ENCODE measurements at regions not wholly inside any gene's neighbourhood (a gene's known extent, or its start where the extent isn't known, plus 50 kb on each side); places are given as distances from the start of the nearest gene placed in this dataset.
A peak's percentile ranks its signal among the peaks of the same experiment; 100 is the strongest.

GRCh38 chrX:114058988-114059418 lies 524.9 kb upstream of the HTR2C start (continued):
- TF ChIP-seq CUX1 (CRISPR knock-in tag; IDR thresholded peaks at IDR 0.05), result no peak
- TF ChIP-seq NCOA4 (IDR thresholded peaks at IDR 0.05; ENCODE audit: partially characterized antibody), result no peak
- TF ChIP-seq ZNF134 (CRISPR knock-in tag; conservative IDR thresholded peaks at IDR 0.05), result no peak
- no peak for TF ChIP-seq CREB3 (tag; conservative IDR thresholded peaks at IDR 0.05; ENCODE audit: low read depth)
- no peak for TF ChIP-seq ADNP (tag; IDR thresholded peaks at IDR 0.05)
- TF ChIP-seq RFX5 (IDR thresholded peaks at IDR 0.05; ENCODE audit: low read depth, low read length), result no peak
- TF ChIP-seq ZNF175 (CRISPR knock-in tag; IDR thresholded peaks at IDR 0.05; ENCODE audit: low read depth), result no peak; the same call in 1 of the 2 replicates
- TF ChIP-seq BRF2 (IDR thresholded peaks at IDR 0.05; ENCODE audit: borderline replicate concordance, insufficient read depth, insufficient read length), result no peak
- TF ChIP-seq ZNF239 (CRISPR knock-in tag; IDR thresholded peaks at IDR 0.05), result no peak
- TF ChIP-seq PYGO2 (tag; IDR thresholded peaks at IDR 0.05), result no peak
- peak; percentile 89 for TF ChIP-seq MTA2 (IDR thresholded peaks at IDR 0.05; ENCODE audit: low read depth)
- TF ChIP-seq RBM14 (IDR thresholded peaks at IDR 0.05; ENCODE audit: borderline replicate concordance, insufficient read depth, low read depth, low read length), result no peak
- TF ChIP-seq ZNF655 (CRISPR knock-in tag; IDR thresholded peaks at IDR 0.05), result no peak
- TF ChIP-seq ZBTB43 (CRISPR knock-in tag; IDR thresholded peaks at IDR 0.05), result no peak
- no peak for TF ChIP-seq SRSF9 (IDR thresholded peaks at IDR 0.05; ENCODE audit: borderline replicate concordance, low read depth, low read length)
- TF ChIP-seq NR1H2 (CRISPR knock-in tag; IDR thresholded peaks at IDR 0.05), result no peak
- TF ChIP-seq BDP1 (IDR thresholded peaks at IDR 0.05; ENCODE audit: insufficient read depth, insufficient read length), result no peak
- TF ChIP-seq PHB (CRISPR knock-in tag; IDR thresholded peaks at IDR 0.05), result no peak

Data from K562 (cell line).